GM18508 (cell line): ENCODE measurements at regions not wholly inside any gene's neighbourhood (a gene's known extent, or its start where the extent isn't known, plus 50 kb on each side); places are given as distances from the start of the nearest gene placed in this dataset.

Experiments used
- ATAC-seq: cut with Tn5 transposase; IDR thresholded peaks from one replicate; pipeline ENCODE4 v1.9.1; 2021; ENCODE audit warnings: moderate number of reproducible peaks; ENCODE audit not compliant: insufficient read depth, unreplicated experiment

DNA sequence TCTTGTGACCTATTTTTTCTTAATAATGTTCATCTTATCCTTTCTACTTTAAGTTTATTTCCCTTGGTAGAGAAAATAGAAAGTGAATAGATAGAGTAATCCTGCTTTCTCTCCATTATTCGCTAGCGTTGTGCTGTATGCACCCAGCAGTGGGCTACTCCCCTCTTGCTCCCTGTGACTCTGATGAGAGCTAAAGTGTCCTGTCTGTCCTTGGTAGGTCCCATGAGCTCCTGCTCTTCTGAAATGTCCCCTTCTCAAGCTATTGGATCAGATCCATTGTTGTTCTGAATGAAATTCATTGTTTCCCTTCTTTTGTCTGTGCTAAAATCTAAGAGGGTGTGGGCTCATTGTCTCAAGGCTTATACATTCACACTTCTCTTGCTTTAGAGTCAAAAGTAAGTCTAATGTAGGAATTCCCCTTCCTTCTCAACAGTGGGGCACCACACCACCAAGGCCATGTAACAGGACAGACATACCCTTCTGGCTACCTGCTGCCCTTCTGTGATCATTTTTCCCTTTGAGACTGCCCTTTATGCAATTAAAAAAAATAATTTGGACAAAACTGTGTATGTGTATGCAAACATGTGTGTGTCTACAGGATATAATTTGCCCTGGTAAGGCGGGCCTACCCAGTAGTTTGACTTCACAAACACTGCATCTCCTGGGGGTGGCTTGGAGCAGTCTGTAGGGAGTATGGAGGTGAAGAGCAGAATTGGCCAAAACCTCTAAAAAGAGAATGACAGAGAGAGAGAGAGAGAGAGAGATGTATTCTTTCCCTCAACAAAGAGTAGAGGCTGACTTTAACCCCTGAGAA, 167.0 kb upstream of the MYLIP start:
- ATAC-seq = no peak

DNA sequence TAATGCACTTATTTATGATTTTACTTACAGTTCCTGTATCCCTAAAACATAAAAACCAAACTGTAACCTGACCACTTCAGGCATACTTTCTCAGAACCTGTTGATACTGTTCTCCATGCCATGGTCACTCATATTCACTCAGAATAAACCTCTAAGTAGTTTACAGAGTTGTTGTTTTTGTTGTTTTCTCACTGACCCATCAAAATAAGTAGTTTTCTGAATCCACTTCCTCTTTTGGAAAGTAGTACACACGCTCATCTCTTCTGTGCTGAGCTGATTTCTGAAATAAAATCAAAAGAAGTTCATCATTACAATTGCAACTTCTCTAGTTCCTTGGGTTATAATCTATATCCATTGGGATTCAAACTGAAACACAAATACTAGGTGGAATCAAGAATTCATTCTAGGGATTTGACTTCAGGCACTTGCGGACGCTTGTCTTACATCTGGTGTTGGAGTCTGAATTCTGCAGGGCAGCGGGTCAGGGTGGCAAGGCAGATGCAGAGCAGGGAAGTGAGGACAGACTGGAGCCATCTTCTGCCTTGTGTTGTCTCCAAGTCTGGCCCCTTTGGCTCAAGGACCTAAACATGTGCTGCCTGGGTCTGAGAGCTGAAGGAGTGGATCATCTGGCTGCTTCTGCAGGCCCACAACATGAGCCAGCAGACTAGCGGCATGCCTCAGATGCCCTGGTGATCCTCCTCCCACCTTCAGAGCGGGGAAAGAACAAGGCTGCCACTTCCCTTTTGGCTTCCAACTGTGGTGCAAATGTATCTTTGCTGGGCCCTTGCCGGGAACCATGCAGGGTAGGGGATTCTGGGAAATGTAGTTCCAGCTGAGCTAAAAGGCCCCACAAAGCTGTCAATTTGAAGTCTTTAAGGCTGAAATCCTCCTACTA, 167.9 kb upstream of the MYLIP start:
- ATAC-seq = no peak

DNA sequence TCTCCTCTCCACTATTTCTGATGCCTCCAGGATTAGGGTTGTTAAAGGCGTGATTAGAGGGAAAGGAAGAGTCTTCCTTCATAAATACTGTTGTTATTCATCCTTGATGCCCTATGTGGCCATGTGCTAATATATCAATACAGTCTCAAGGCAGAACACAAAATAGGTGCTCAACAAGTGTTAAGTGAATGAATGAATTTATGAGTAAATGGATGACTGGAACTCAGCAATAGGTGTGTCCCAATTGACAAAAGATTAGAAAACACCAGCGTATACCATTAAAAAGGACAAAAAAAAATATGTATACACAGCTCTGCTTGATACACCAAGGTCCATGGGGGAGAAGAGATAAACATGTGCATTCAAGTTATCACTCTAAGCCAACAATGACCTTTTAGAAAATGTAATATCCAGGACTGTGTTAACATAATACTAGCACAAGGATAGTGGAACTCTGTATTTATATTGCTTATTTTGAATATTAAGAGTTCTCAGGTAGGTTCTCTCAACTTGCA, 171.2 kb upstream of the MYLIP start:
- no peak for ATAC-seq

DNA sequence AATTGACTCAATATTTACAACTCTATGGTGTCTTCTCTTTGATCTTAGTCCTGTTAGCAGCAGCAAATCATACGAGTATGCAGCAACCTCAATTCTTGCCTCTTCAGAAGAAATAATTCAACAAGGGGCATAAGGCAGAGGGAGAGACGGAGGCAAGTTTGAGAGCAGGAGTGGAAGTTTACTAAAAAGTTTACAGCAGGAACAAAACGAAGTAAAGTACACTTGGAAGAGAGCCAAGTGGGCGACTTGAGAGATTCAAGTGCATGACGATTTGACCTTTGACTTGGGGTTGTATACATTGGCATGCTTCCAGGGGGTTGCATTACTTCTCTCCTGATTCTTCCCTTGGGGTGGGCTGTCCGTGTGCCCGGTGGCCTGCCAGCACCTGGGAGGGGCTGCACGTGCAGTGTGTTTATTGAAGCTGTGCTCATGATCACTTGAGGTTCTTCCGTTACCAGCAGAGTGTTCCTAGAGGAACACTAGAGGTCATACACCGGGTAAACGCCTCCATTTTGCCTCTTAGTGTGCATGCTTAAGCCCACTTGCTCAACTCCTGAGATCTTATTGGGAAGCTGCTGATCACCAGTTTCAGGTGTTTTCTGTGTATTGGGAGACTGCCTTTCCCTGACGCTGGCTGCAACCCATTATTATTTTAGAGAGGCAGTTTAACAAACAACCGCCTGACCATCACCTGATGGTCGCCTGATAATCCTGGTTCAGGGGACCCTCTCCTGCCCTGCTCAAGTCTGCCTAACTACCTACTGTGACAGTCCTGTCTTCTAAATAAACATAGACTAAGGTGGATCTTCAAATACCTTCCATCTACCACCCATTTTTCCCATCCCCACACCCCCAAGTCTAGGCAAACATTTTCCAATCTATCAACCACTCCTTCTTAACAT, 172.4 kb upstream of the MYLIP start:
- no peak for ATAC-seq

DNA sequence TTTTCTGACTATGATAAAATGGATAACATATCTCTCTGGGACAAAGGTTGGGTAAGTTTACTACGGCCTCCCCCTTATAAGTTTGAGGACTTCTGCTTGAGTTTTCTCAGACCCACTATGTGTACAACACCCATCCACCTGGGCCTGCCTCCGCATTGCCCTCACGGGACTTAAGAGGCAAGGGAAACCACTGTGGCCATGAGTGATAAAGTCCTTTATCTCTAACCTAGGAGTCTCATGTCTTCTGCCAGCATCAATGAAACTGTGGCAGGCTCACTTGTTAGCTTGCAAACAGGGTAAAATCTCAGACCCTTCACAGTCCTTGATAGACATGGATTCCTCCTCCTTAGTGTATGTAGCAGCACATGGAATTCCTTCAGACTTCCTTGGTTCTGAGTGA, 173.4 kb upstream of the MYLIP start:
- no peak for ATAC-seq

DNA sequence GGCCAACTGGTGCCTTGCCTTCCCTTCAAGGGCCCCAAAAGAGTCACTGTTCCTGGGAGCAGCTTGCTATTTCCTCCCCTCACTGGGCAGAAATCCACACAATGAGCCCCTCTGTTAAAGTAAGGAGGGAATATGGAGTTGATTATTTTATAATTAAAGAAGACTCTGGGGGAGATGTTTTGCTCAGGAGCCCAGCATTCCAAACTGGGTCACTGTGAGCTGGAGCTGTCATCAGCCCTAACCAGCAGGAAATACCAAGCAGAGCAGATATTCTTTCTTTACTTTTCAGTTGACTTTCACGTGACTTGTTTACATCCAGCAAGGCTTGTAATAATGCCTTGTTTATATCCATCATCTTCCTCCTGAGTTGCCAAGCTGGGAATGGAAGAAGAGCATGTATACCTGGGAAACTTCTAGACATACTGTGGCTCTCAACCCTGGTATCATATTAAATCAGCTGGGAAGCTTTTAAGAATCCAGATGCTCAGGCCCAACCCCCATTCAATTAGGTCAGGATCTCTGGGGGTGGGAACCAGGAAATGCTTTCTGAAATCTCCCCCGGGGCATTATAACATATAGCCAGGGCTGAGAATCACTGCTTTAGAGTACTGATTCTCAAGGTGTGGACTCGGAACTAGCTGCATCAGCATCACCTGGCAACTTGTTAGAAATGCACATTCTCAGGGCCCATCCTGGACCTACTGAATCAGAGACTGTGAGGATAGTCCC, 175.6 kb upstream of the MYLIP start:
- no peak for ATAC-seq

DNA sequence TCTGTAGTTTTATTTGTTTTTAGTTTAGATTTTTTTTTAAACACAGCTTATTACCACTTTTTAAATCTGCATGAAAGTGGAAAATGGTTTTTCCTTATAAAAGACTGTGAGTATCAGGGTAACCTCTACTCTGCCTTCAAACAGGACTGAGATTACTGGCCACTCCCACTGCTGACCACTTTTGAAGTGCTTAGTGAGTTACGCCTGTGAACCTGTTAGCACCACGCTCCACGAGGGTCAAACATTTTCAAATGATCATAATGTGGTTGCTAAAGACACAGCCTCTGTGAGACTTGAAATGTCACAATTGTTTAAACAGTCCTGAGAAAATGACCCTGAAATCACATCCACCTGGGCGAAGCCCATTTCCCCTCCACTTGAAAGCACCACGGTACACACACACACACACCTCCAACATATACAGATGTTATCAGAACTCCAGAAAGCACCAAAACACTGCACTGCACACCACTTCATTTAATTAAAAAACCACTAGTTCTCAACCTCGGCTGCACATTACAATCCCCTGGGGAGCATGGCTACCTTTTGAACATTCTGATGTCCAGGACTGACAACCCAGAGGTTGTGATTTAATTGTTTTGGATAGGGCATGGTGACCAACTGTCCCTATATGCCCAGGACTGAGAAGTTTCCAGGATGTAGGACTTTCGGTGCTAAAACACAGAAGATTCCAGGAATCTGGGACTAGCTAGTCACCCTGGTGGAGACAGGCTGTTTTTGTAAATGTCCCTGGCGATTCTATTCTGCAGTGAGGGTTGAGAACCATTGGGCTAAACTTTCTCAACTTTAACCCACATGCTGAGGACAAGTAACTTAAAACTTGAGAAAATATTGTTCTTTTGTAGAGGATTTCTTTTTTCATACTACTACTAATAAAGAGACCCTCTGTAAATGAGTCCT, 176.4 kb upstream of the MYLIP start:
- no peak for ATAC-seq

DNA sequence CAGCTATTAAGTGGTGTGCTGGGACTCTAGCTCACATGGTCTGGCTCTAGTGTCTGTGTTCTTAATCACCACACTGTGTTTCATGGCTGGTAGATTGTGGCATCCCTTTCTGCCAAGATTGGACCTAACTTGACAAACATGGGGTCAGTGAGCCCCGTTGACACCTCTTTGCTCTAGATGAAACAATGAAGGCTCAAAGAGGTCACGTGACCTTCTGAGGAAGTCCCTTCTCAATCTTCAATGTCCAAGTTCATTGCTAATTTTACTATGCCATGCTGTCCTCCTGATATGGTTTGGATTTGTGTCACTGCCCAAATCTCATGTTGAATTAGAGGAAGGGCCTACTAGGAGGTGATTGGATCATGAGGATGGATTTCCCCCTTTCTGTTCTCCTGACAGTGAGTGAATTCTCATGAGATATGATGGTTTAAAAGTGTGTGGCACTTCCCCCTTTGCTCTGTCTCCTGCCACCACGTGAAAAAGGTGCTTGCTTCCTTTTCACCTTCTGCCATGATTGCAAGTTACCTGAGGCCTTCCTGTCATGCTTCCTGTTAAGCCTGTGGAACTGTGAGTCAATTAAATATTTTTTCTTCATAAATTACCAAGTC, 177.8 kb upstream of the MYLIP start:
- no peak for ATAC-seq

DNA sequence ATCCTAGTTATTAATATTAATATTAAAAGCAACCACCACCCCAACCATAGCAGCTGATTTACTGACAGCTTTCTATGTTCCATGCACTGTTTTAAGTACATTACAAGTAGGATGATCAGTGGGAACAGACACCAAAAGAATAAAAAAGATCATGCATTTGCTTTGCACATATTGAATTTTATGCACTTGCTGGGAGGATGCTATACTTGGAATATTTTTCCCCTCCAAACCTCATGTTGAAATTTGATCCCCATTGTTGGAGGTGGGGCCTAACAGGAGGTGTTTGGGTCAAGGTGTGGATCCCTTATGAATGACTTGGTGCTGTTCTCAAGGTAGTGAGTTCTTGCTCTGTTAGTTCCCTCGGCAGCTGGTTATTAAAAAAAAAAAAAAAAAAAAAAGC, 178.9 kb upstream of the MYLIP start:
- no peak for ATAC-seq

DNA sequence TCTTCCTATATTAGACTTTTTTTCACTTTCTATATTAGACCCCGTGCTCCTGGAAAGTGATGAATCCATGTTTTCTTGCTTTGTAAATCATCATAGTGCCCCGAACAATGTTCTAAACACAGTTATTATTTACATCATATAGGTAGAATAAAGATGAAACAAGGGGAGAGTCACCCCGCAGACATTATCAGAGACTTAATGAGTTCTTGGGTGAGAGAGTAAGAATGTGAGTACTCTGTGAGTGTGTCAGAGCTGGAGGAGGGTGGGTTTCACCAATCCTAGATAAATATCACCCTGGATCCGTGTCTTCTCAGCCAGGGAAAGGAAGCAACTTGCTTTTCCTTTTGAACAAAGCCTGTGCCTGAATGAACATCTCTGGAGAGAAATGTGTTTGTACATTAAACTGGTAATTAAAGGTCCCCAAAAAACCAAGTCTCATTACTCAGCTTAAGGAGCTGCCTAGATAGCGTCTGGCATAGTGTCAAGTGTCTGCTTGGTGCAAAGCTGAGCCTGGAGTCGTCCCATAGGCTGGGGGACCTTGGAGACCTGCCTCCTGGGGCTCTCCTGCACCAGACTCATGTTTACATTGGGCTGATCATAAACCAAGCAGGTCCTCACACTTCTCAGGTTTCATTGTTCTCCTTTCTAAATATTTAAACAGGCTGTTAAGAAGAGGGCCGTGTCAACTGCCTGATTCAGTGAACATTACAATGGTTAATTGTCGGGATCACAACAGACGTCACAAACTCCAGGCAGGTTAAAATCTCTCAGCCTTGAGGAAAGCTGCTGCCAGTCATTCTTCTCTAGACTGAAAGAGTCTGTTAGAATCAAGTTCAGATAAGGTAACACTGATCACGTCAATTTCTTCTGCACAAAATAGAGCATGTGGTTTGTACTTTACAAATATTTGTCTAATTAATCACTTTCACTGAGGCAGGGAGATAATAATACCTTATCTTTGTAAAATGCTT, 179.7 kb upstream of the MYLIP start:
- ATAC-seq = no peak

DNA sequence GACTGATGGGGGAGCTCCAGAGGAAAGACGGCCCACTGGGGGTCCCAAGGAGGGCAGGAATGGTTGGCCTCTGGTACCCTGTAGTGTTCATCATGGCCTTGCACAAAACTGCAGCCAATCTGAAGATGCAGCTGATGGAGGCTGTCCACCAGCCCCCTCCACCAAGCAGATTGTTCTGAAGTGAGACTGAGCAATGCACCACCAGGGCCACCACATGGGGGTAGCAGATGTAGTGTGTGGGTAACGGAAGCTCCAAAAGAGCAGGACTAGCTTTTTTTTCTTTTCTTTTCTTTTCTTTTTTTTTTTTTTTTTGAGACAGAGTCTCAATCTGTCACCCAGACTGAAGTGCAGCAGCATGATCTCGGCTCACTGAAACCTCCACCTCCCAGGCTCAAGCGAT, 181.0 kb upstream of the MYLIP start:
- ATAC-seq = no peak

DNA sequence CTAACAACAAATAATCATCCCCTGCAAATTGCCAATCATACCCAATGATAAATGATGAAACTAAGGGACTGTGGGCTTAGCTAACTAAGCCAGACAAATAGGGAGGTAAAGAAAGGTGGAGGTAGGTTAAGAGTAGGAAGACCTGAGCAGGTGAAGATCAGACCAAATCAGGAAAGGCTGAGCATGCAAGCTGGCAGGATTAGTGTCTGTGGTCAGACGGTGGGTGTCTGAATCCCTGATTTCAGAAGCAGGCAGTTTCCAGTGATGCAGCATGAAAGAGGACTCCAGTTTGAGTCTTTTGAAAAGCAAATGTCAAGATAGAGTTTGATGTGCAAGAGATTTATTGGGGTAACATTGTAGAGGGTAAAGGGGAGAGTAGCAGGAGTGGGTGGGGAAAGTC, 181.4 kb upstream of the MYLIP start:
- ATAC-seq = no peak

DNA sequence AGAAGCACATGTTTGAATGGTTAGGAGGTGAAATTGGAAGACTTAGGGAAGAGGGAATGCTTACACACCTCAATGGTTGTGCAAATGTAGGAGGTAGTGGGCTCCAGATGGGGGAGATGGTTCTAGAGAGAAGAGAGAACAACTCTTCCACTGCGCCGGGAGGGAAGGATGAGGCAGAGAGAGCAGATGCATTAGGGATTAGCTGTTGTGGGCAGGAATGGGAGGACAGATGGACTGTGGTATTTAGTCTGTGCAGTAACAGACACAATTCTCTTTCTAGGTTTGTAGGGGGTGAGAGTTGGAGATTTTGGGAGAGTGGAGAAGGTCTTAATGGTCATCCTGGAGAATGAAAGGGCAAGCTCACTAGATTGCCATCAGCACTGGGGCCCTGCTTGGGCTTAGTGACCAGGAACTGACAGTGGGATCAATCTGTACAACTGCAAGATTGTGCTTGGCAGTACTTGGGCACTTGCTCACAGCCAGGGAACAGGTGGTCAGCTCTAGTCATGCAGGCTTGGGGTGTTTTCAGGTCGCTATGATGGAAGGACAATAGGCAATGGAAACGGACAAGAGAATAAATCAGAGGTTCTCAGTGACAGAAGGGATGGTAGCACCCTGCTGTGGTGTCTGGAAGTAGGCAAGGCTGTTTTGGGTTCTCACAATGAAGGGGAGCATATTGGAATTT, 182.0 kb upstream of the MYLIP start:
- no peak for ATAC-seq

DNA sequence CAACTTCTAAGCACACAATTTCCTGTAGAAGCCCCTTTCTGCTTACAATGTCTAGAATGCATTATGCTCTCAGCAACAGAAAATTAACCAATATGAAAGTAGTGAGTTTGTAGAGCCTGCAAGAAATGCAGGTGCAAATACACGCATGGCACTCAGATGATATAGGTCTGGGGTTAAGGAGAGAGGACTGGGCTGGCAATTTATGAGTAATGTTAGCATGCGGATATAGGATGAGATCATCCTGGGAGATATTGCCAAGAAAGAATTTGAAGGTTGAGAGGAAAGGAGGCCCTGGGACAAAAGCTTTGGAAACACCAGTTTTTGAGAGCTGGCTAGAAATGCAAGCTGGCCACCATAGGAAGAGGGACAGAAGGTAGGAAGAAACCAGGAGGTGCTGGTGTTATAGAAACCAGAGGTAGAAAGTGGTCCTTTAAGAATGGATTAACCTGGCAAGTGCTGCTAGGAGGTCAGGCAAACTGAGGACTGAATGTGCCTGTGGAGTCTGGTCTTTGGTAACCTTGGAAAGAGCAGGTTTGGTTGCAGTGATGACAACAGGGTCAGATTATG, 183.2 kb upstream of the MYLIP start:
- no peak for ATAC-seq

DNA sequence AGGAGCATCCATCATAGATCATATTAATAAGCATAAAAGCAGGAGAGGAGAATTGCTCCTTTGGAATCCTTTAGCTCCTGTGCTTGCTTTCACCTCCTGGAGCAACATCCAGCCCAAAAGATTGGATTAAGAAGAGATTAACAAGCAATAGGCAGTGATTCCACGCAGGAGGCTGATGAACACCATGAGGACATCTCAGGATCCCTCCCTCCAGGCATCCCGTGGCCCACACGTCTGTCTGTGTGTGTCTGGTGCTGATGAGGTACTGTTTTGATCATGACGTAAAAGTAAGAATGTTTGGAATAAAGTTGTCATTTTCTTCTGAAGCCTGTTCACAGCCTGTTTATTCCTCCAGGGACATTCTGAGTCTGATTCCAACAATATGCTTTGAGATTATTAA, 185.5 kb upstream of the MYLIP start:
- no peak for ATAC-seq

DNA sequence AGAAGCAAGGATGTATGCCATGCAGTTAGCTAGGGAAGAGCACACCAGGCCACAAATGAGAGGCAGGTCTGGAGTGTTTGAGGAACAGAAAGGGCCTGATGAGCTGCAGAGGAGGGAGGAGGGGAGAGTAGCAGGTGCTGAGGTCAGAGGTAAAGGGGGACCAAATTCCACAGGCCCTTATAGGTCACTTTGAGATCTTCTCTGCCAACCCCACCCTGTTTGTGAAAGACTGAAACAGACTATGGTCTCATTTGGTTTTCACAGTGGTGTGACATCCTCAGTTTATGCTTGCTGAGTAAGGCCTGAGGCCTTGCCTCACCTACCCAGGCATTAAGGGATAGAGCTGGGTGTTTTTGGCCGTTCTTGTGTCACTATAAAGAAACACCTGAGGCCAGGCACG, 187.7 kb upstream of the MYLIP start:
- no peak for ATAC-seq
